ENCODE measurements at regions not wholly inside any gene's neighbourhood (a gene's known extent, or its start where the extent isn't known, plus 50 kb on each side); places are given as distances from the start of the nearest gene placed in this dataset.

GRCh38 chr20:10917826-10918225 is 244.0 kb upstream of the JAG1 start:
- Histone ChIP-seq H3K4me3 (ENCODE audit: low read depth, low read length, poor library complexity, severe bottlenecking) (no peak overlapping the region), H3K9me3 (ENCODE audit: low read length) (no peaks in the 10 kb centered on the region), H3K4me1 (ENCODE audit: insufficient read depth, low read length, poor library complexity, severe bottlenecking) (no peaks in the 10 kb centered on the region), H2AFZ (ENCODE audit: low read length) (no peak overlapping the region), H3K9me2 (ENCODE audit: insufficient read depth, low read length) (no peaks in the 10 kb centered on the region), H4K20me1 (ENCODE audit: insufficient read depth, low read length) (no peaks in the 10 kb centered on the region), H3K27ac (ENCODE audit: low read depth, low read length, poor library complexity, severe bottlenecking) (no peak overlapping the region), H3K36me3 (ENCODE audit: insufficient read depth, low read length) (no peaks in the 10 kb centered on the region), H3K4me2 (ENCODE audit: low read length) (no peak overlapping the region), H3K79me2 (ENCODE audit: insufficient read depth, low read depth, low read length) (no peaks in the 10 kb centered on the region)
- intact Hi-C loops (cut with micrococcal nuclease; ENCODE audit: unreplicated experiment): no loop called here
- POLR2A ChIA-PET: interaction anchor here (1.4 kb wide), 1 partner anchor 11 kb away, joined by 3 read pairs; no protein-coding TSS in a partner anchor
- CTCF ChIA-PET (ENCODE audit: unreplicated experiment): no interaction called here
- TF ChIP-seq EZH2phosphoT487 (IDR thresholded peaks at IDR 0.05; ENCODE audit: borderline replicate concordance, low read depth, low read length) (no peak), CTCF (conservative IDR thresholded peaks at IDR 0.05; ENCODE audit: low read length) (no peak)
- BruUV-seq (replicated peaks): no TSS peak
- DNase-seq (ENCODE audit: low spot score): no peak

DNA sequence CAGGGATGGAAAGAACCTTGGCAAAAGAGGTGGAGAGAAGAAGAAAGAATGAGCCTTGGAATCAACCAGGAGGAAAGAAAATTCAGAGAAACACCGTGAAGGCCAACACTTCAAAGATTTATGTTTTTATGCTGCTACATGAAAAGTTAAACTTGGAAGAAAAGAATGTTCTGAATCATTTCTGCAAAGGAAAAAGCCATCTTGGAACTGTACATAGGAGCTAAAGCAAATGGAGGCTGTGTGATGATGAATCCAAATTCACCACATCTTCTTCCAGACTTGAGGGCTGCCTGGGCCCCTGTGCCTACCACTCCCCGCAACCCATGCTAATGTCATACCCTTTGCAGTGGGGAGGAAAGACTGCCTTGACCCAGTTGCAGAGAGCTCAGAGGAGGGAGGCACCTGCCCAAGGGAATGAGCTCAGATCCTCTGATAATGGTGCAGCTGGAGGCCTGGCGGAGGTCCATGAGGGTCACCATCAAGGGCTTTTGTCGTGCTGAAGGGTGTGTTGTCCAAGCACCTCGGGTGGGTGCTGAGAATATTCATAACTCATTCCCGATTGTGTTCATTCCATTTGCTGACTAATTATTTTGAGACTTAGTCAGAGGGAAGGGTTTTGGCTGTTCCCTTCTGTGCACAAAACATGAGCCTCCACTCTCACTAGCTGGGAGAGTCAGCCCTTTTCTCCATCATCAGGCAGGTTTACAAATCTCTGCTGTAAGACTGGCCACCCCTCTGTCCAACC is 245.8 kb upstream of the JAG1 start:
- CTCF ChIA-PET (ENCODE audit: unreplicated experiment): no interaction called here
- intact Hi-C loops (cut with micrococcal nuclease; ENCODE audit: unreplicated experiment): no loop called here
- no peaks in the 10 kb centered on the region for H3K9me3 ChIP-seq (ENCODE audit: low read length)
- DNase-seq (ENCODE audit: low spot score): no peak
- POLR2A ChIA-PET: interaction anchor here (1.4 kb wide), 1 partner anchor 12 kb away, joined by 3 read pairs; no protein-coding TSS in a partner anchor
- H3K27ac ChIP-seq (ENCODE audit: low read depth, low read length, poor library complexity, severe bottlenecking): no peak overlapping the region
- H3K4me2 ChIP-seq (ENCODE audit: low read length): no peak overlapping the region
- no peaks in the 10 kb centered on the region for H3K36me3 ChIP-seq (ENCODE audit: insufficient read depth, low read length)
- no peaks in the 10 kb centered on the region for H4K20me1 ChIP-seq (ENCODE audit: insufficient read depth, low read length)
- no peaks in the 10 kb centered on the region for H3K9me2 ChIP-seq (ENCODE audit: insufficient read depth, low read length)
- TF ChIP-seq CTCF (conservative IDR thresholded peaks at IDR 0.05; ENCODE audit: low read length) (no peak), EZH2phosphoT487 (IDR thresholded peaks at IDR 0.05; ENCODE audit: borderline replicate concordance, low read depth, low read length) (no peak)
- H3K4me1 ChIP-seq (ENCODE audit: insufficient read depth, low read length, poor library complexity, severe bottlenecking): no peaks in the 10 kb centered on the region
- no peak overlapping the region for H3K4me3 ChIP-seq (ENCODE audit: low read depth, low read length, poor library complexity, severe bottlenecking)
- no peak overlapping the region for H2AFZ ChIP-seq (ENCODE audit: low read length)
- BruUV-seq (replicated peaks): no TSS peak
- no peaks in the 10 kb centered on the region for H3K79me2 ChIP-seq (ENCODE audit: insufficient read depth, low read depth, low read length)

DNA sequence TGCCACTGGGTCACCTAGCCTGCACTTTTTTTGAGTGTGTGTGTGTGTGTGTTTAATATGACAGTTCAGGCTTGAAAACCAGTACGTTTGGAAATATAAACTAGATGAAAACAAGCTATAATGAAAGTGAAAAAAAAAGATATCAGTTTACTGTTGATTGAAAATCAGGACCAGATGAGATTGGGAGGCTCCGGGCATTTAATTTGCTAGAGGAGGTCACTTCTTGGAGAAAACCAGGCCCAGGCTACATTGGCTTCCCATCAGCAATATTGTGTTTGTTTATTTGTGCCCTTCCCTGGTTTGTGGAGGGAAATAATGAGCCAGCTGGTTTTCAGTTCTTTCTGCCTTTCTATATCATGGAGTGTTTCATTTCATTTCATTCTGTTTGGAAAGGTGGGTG is 246.6 kb upstream of the JAG1 start:
- ChIA-PET CTCF (ENCODE audit: unreplicated experiment) (no interaction called here), POLR2A (no interaction called here)
- no peak overlapping the region for H3K4me2 ChIP-seq (ENCODE audit: low read length)
- no TSS peak for BruUV-seq (replicated peaks)
- no peaks in the 10 kb centered on the region for H3K79me2 ChIP-seq (ENCODE audit: insufficient read depth, low read depth, low read length)
- H3K9me2 ChIP-seq (ENCODE audit: insufficient read depth, low read length): no peaks in the 10 kb centered on the region
- H3K27ac ChIP-seq (ENCODE audit: low read depth, low read length, poor library complexity, severe bottlenecking): no peak overlapping the region
- no peak for DNase-seq (ENCODE audit: low spot score)
- H3K9me3 ChIP-seq (ENCODE audit: low read length): no peaks in the 10 kb centered on the region
- H4K20me1 ChIP-seq (ENCODE audit: insufficient read depth, low read length): no peaks in the 10 kb centered on the region
- no peak overlapping the region for H3K4me3 ChIP-seq (ENCODE audit: low read depth, low read length, poor library complexity, severe bottlenecking)
- TF ChIP-seq CTCF (conservative IDR thresholded peaks at IDR 0.05; ENCODE audit: low read length): no peak
- no peak for TF ChIP-seq EZH2phosphoT487 (IDR thresholded peaks at IDR 0.05; ENCODE audit: borderline replicate concordance, low read depth, low read length)
- H3K36me3 ChIP-seq (ENCODE audit: insufficient read depth, low read length): no peaks in the 10 kb centered on the region
- no peak overlapping the region for H2AFZ ChIP-seq (ENCODE audit: low read length)
- no peaks in the 10 kb centered on the region for H3K4me1 ChIP-seq (ENCODE audit: insufficient read depth, low read length, poor library complexity, severe bottlenecking)
- intact Hi-C loops (cut with micrococcal nuclease; ENCODE audit: unreplicated experiment): no loop called here
